NCI-H1436 treated with DMSO at 0.1 percent for 48 hours (cell line): ENCODE measurements at regions not wholly inside any gene's neighbourhood (a gene's known extent, or its start where the extent isn't known, plus 50 kb on each side); places are given as distances from the start of the nearest gene placed in this dataset.

Source experiments
- DNase-seq: peaks from one replicate; lab custom pipeline; 2025; lab: John Stamatoyannopoulos, UW

GRCh38 chr20:63056236-63057170 is 49.7 kb upstream of the BHLHE23 start:
- DNase-seq = no peak
